ENCODE measurements at regions not wholly inside any gene's neighbourhood (a gene's known extent, or its start where the extent isn't known, plus 50 kb on each side); places are given as distances from the start of the nearest gene placed in this dataset.

GRCh38 chr18:5710676-5711075 is 166.9 kb upstream of the EPB41L3 start:
- intact Hi-C loops (cut with micrococcal nuclease; ENCODE audit: unreplicated experiment): no loop called here
- no peak overlapping the region for H3K4me2 ChIP-seq
- no peaks in the 10 kb centered on the region for H3K4me1 ChIP-seq (replicated peaks; ENCODE audit: insufficient read depth)
- H4K20me1 ChIP-seq (ENCODE audit: insufficient read depth): no peaks in the 10 kb centered on the region
- CTCF ChIA-PET: no interaction called here
- no peak overlapping the region for H3K4me3 ChIP-seq
- POLR2A ChIA-PET (ENCODE audit: unreplicated experiment): no interaction called here
- H2AFZ ChIP-seq: no peak overlapping the region
- H3K27ac ChIP-seq: no peak overlapping the region
- no peaks in the 10 kb centered on the region for H3K9me2 ChIP-seq (ENCODE audit: insufficient read depth)
- no peaks in the 10 kb centered on the region for H3K36me3 ChIP-seq (ENCODE audit: low read depth)
- no peaks in the 10 kb centered on the region for H3K79me2 ChIP-seq (ENCODE audit: low read depth)
- no TSS peak for BruUV-seq (replicated peaks)
- TF ChIP-seq EZH2 (IDR thresholded peaks at IDR 0.05; ENCODE audit: low read depth): no peak
- TF ChIP-seq CTCF (conservative IDR thresholded peaks at IDR 0.05): no peak
- no peaks in the 10 kb centered on the region for H3K9me3 ChIP-seq (ENCODE audit: insufficient read depth, low read depth)
- DNase-seq: no peak
- H3F3A ChIP-seq (ENCODE audit: insufficient read depth, low read depth): no peaks in the 10 kb centered on the region
- H3K27me3 ChIP-seq (ENCODE audit: insufficient read depth, low read depth): no peaks in the 10 kb centered on the region

- H3K27me3 ChIP-seq (ENCODE audit: insufficient read depth, low read depth): no peaks in the 10 kb centered on the region
- no peaks in the 10 kb centered on the region for H3F3A ChIP-seq (ENCODE audit: insufficient read depth, low read depth)
- H3K4me3 ChIP-seq: no peak overlapping the region
- intact Hi-C loops (cut with micrococcal nuclease; ENCODE audit: unreplicated experiment): no loop called here
- no peaks in the 10 kb centered on the region for H3K36me3 ChIP-seq (ENCODE audit: low read depth)
- no peaks in the 10 kb centered on the region for H3K9me3 ChIP-seq (ENCODE audit: insufficient read depth, low read depth)
- TF ChIP-seq CTCF (conservative IDR thresholded peaks at IDR 0.05): no peak
- no peak for TF ChIP-seq EZH2 (IDR thresholded peaks at IDR 0.05; ENCODE audit: low read depth)
- CTCF ChIA-PET: no interaction called here
- no peaks in the 10 kb centered on the region for H3K79me2 ChIP-seq (ENCODE audit: low read depth)
- no peak overlapping the region for H3K27ac ChIP-seq
- no peaks in the 10 kb centered on the region for H3K4me1 ChIP-seq (replicated peaks; ENCODE audit: insufficient read depth)
- H4K20me1 ChIP-seq (ENCODE audit: insufficient read depth): no peaks in the 10 kb centered on the region
- POLR2A ChIA-PET (ENCODE audit: unreplicated experiment): no interaction called here
- no TSS peak for BruUV-seq (replicated peaks)
- DNase-seq: no peak
- no peak overlapping the region for H3K4me2 ChIP-seq
- no peak overlapping the region for H2AFZ ChIP-seq
- H3K9me2 ChIP-seq (ENCODE audit: insufficient read depth): no peaks in the 10 kb centered on the region
Observed at GRCh38 chr18:5710235-5710634, 166.4 kb upstream of the EPB41L3 start.

GRCh38 chr18:5709476-5710095 is 165.8 kb upstream of the EPB41L3 start:
- ChIA-PET POLR2A (ENCODE audit: unreplicated experiment) (no interaction called here), CTCF (no interaction called here)
- H4K20me1 ChIP-seq (ENCODE audit: insufficient read depth): no peaks in the 10 kb centered on the region
- no peaks in the 10 kb centered on the region for H3K9me3 ChIP-seq (ENCODE audit: insufficient read depth, low read depth)
- H3F3A ChIP-seq (ENCODE audit: insufficient read depth, low read depth): no peaks in the 10 kb centered on the region
- no peaks in the 10 kb centered on the region for H3K9me2 ChIP-seq (ENCODE audit: insufficient read depth)
- H3K27ac ChIP-seq: no peak overlapping the region
- no peaks in the 10 kb centered on the region for H3K27me3 ChIP-seq (ENCODE audit: insufficient read depth, low read depth)
- H3K4me3 ChIP-seq: no peak overlapping the region
- H3K4me1 ChIP-seq (replicated peaks; ENCODE audit: insufficient read depth): no peaks in the 10 kb centered on the region
- no TSS peak for BruUV-seq (replicated peaks)
- H3K79me2 ChIP-seq (ENCODE audit: low read depth): no peaks in the 10 kb centered on the region
- no peak for DNase-seq
- H2AFZ ChIP-seq: no peak overlapping the region
- H3K36me3 ChIP-seq (ENCODE audit: low read depth): no peaks in the 10 kb centered on the region
- intact Hi-C loops (cut with micrococcal nuclease; ENCODE audit: unreplicated experiment): no loop called here
- no peak for TF ChIP-seq CTCF (conservative IDR thresholded peaks at IDR 0.05)
- no peak for TF ChIP-seq EZH2 (IDR thresholded peaks at IDR 0.05; ENCODE audit: low read depth)
- no peak overlapping the region for H3K4me2 ChIP-seq
